Eye (tissue), 1 donor: ENCODE measurements at regions not wholly inside any gene's neighbourhood (a gene's known extent, or its start where the extent isn't known, plus 50 kb on each side); places are given as distances from the start of the nearest gene placed in this dataset.
"Not testable (repeated sequence)": the region's sequence is repeated elsewhere in the genome, so short reads cannot be mapped to it uniquely, and the experiment has no call there.

Experiments
- DNase-seq: peaks from one replicate; pipeline ENCODE4 v3.0.0-alpha.2; 2015

DNA sequence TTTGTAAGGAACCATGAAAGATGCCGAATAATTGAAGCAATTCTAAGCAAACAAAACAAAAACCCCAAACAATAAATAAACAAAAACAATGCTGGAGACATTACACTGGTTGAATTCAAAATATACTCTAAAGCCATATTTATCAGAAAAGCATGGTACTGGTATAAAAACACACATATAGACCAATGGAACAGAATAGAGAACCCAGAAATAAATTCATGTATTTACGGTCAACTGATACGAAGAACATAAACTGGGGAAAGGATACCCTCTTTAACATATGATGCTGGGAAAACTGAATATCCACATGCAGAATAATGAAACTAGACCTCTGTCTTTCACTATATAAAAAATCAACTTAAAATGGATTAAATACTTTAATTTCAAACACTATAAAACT lies 214.3 kb upstream of the PDZRN3 start:
- no peak for DNase-seq

DNA sequence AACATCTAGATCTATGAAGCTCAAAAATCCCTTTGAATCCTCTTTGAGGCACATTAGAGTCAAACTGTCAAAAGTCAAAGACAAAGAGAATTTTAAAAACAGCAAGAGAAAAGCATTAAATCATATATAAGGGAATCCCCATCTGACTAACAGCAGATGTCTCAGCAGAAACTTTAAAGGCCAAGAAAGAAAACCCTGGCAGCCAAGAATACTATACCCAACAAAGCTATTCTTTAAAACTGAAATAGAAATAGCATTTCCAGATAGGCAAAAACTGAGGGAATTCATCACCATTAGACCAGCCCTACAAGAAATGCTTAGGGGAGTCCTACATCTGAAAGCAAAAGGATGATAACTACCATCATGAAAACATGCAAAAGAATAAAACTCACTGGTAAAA lies 211.2 kb upstream of the PDZRN3 start:
- no peak for DNase-seq

DNA sequence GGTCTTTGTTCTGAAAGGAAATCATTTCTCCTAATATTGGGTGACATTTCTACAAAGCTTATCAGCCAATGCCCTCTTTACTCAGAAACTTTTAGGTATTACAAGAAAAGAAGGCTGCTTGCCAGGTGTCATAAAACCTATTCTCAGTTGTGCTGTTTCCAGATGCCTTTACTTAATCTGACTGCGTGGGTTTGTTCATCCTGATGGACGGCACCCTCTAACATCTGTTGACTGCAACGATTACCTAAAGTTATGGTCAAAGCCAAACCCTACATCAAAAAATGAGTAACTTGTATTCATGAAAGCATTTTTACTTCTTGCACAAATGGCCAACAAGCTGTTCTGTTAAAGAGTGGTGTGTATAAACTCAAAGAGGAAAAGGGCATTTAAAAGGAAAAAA lies 207.7 kb upstream of the PDZRN3 start:
- no peak for DNase-seq

DNA sequence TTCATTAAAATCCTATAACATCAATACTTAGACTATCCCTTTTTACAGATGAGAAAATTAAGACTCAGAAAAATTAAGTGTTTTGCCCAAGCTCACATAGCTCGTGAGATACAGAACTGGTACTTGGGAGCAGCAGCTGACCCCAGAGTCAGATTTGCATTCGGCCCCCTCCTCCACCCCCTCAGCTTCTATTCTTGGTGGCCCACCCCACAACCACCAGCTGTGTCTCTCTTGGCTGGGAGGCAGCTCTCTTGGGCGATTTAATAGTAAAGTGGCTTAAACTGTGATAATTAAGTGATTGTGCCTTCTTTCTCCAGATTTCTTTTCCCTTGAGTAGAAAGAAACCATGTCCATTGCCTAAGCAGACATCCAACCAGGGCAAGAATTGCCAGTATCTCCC lies 203.6 kb upstream of the PDZRN3 start:
- DNase-seq = no peak

DNA sequence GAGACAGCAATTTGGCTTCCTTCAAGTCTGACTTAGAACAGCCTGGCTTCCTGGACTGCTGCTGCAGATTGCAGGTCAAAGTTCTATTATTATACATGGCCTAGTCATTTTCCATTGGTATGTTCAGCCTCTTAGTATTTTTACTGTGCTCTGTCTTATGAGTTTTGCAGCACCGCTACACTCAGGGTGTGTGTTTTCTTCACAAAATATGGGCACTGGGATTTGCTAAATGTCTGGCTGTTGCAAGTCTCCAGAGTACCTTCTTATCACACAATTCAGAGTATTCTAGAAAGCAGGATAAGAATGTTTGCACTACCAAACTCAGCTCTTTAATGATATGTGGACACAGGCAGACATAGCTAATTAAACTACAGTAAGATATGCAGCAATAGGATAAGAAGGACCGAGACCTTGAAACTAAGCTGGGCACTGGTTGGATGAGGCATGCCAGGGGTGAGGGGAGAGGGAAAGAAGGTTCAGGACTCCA lies 203.0 kb upstream of the PDZRN3 start:
- no peak for DNase-seq

DNA sequence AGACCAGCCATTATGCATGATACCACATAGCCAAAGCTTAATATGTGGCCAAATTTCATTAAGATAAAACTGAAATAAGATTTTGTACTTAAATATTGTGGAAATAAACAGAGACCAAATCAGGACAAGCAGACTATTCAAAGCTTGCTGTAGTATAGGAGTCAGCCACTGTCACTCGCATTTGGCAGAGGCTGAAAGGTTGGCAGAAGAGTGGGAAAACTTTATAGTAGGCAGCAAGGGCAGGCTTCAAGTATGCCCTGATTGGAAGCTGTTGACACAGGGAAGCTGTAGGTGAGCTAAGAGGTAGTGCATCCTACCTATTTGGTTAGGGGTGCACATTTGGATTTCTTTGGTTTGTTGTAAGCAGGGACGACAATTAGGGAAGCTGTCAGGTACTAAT lies 202.5 kb upstream of the PDZRN3 start:
- DNase-seq = no peak

DNA sequence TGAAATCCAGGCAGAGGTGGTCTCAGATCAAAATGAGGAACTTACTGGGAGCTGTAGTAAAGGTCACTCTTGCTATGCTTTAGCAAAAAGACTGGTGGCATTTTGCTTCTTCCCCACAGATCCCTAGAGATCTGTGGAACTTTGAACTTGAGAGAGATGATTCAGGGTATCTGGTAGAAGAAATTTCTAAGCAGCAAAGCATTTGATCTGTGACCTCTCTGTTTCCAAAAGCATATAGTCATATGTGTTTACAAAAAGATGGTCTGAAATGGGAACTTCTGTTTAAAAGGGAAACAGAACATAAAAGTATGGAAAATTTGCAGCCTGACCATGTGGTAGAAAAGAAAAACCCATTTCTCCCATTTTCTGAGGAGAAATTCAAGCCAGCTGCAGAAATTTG lies 196.2 kb upstream of the PDZRN3 start:
- DNase-seq = not testable (repeated sequence)

DNA sequence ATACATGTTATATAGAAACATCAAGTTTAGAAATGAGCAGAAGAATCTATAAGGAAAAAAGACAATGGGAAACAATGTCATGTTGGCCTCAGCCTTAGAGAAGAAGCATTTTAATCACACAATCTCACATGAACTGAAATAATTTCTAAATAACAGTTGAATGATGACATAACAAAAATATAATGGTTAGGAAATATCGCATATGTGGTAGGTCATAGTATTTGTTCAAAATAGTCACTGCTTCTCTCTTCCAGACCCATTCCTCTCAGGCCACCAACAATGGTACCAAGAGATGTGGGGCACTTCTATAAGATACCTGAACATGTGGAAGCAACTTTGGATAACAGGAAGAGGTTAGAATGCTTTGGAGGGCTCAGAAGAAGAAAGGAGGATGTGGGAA lies 195.7 kb upstream of the PDZRN3 start:
- no peak for DNase-seq

DNA sequence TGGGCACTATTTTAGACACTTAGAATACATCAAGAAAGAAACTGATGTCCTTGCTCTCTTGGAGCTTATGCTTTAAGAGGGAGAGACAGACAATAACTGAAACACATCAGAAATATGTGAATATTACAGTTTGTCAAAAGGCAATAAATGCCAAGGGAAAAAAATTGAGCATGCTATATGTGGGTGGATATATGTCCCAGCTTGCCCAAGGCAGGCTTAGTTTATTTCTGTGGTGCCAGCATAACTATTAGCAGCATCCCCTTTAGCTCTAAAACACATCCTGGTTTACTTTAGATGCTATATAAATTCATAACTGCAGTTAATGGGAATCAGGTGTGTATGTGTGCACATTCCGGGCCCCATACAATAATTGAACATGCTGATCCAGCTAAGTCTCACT lies 191.2 kb upstream of the PDZRN3 start:
- DNase-seq = no peak

DNA sequence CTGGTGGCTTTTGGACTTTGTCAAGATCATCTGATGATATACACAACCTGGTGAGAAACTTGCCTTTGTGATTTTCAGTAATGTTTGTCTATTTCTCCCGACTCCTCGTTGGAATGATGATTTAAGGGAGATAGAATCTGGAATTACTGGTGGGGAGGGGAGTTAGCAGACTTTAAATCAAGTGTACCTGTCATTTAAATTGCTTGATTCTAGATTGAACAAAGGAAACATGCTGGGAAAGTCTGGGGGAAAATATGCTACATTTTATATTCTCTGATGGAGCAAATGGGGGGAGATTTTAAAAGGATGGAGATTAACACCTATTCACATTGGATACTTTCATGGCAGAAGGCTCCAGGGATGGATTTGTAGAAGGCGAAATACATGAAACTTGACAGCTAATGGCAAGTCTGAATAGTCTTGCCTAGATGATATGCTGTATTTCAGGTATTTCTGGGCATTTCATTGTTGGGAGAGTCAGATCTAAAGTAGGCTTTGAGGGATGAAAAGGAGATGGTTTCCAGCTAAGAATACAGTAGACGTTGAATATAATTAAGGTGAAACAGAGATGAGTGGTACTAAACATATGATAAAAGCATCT lies 189.1 kb upstream of the PDZRN3 start:
- DNase-seq = no peak

DNA sequence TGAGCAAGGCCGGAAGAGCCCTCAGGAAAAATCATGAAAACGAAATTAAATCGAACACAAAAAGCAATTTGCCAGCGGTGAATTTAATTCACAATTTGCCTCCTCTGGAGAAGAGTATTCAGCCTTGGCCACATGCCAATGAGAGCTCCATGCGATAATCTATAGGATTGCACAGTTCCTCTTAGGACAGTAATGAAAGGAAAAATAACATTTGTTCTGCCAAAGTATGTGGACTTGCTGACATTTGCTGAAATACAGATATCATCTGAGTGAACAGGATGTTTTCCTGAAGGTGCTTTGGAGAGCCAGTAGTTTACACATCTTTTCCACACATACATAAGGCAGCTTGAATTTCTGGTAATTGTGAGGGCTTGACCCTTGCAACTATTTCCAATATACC lies 188.6 kb upstream of the PDZRN3 start:
- DNase-seq = peak; percentile 60

DNA sequence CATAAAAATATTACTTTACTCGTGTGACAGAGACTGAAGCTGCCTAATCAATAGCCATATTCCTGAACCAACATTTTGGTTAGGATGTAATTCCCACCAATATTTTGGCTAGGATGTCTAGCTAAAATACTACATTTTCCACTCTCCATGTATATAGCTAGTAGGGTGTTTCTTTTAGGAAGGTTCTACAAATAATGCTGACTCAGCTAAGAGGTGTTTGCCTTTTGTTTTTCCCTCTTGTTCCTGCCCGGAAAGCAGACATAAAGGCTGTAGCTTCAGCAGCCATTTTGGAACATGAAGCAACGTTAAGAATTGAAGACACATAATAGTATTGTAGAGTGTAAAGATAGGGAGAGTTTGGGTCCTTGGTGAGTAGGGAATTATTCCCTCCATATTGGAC lies 187.3 kb upstream of the PDZRN3 start:
- DNase-seq = no peak

DNA sequence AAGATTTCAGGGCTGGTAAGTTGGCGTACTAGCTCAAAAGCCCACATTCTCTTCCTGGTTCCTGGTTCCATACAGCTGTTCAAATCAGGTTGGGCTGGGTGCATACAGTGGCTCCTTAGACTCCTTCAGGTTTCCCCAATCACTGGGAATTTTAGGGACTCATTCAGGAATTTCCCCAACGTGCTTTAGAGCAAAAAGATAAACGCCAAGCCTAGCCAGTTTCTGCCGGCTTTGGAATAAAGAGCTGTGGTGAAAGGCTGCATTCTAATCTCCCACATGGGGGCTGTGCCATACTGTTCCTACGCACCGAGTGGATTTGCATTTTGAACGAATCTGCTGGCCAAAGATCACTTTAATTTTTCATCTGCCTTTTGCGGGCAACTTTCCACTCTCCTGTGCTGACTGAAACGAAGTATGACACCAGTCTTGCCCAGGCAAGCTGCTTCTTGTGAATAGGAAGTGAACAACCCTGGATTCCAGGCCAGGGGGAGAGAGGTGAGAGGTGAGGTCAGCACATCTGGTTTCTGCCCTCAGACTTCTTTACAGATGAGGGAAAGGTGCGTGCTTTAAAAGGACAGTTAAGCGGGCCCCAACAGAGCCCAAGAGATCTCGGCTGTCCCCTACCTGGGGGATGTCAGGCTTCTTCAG lies 184.2 kb upstream of the PDZRN3 start:
- DNase-seq = no peak

DNA sequence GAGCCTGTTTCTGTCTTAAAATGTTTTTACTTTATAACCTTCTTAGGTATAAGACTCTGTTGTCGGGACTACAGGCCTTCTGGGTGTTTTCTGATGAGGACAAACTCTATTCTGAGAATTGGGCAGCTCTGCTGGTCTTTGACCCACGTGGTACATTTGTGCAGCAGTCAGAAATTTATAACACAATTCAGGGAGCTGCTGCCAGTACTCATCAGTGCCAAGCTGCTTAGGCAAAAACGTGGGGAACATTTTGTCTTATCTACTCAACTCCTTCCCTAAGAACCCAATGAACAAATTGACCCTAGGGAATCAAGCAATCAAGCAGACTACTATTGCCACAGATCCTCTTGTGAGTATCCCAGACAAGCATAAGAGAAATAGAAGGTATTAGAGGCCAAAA lies 180.7 kb upstream of the PDZRN3 start:
- DNase-seq = no peak

DNA sequence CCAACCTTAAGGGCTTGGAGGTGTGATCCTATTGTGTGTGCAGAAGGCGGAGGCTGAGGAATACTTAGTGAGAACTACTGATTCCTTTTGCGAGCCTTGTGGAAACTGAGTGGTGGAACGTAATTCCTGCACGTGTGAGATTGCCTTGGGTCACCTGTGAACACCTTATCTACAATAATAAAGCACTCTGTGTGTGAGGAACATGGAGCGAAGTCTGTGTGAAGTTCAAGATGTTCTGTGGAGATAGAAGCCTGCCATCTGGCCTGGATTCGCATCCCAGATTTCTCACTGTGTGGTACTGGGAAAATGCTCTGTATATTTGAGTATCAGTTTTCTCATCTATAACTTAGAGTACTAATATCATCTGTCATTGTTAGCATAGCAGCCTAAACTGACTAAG lies 179.5 kb upstream of the PDZRN3 start:
- DNase-seq = no peak

DNA sequence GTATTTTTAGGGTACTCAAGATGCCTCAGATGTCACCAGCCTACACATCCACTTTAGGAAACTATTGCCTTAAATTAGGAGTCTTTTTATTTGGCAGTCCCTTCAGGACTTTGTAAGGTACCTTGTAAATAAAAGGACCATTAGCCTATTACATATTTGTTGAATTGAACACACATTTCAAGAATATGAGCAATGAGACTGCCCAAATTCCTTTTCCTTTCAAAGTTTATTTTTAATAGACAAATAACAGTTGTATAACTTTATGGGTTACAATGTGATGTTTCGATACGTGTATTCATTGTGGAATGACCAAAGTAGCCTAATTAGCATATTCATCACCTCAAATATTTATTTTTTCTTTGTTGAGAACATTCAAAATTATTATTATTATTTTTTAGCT lies 176.7 kb upstream of the PDZRN3 start:
- no peak for DNase-seq

DNA sequence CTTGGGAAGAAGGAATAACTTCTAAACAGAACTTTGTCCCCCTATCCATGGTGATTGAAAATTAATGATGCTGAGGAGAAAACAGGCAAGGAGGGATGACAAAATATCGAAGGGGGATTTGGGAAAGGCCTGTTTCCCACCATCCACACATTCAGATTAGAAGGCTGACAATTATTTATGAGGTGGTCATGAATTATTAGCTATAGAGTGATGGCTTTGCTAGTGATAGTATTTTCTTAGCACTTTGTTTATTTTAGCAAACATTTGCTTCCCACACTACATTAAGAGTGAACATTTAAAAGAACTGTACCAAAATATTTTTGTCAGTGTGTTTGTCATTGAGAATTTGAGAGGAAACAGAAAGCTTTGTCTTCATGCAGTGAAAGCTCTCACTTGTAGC lies 172.6 kb upstream of the PDZRN3 start:
- no peak for DNase-seq

DNA sequence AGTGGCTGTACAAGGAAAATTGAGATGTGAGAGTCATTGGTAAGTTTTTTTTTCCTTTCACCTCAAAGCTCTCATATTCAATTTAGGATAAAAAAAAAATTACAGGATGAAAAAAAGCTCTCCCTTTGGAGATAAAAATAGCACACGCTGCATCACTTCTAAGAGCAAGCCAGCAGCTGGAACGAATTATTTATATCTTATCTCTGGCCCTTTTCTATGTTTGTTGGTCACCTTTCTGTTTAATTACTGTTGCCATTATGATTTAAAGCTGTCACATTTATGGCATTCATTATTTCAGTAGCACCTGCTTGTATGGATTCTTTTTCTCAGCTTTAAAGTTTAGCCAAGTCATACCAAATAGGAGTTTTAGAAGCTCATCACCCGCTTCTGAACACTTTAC lies 171.6 kb upstream of the PDZRN3 start:
- DNase-seq = no peak

DNA sequence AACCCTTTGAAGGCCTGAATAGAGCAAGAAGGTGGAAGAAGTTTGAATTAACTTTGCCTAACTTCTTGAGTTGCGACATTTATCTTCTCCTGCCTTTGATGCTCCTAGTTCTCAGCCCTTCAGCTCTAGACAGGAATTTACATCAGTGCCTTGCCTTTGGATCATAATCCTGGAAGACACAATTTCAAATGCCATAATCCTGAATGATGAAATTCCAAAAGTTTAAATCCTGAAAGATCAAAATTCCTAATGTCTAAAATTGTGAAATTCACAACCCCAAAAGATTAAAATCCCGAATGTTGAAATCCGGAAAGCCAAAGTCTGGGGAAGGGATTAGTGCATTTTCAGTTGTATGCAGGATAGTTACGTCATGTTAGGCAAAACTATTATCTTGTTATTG lies 166.6 kb upstream of the PDZRN3 start:
- DNase-seq = no peak

DNA sequence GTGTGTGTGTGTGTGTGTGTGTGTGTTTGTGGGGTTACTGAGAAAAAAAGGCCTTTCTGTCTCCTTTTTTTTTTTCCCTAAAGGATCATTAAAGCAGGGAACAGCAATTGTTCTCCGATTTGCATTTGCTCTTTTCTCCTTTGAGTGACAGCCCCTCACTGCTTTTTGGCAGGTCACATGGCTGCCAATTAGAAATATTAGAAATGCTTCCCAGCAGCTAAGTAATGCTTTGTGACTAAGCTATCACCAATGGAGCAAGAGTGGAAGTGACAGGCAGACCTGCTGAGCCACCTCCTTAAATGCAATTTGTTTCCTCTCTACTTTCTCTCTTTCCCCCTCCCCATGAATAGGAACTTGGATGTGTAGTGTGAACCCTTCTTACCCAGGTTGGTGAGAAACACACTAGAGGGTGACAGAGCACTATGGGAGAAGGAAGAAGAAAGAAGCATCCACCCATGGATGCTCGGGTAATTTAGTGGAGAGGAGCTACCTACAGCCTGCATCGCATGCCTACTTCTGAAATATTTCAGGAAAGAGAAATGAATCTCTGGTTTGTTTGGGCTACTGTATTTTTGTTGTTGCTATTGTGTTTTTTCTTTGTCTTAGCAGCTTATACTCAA lies 165.2 kb upstream of the PDZRN3 start:
- peak; percentile 88 for DNase-seq

DNA sequence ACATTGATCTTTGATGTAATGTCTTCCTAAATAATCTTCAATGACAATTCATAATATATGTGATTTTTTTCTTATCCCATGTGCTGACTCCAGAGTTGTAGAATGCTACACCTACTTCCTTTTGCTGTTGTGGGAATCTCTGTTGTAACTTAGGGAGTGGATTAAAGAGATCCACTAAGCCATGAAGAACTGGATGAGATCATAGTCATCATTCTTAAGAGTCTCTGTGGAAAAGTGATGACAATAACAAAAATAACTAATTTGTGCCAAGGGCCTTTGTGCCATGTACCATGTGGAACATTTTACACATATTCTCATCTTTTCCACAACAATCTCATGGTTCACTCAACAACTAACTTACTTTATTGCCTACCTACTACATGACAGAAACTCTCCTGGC lies 162.9 kb upstream of the PDZRN3 start:
- no peak for DNase-seq

DNA sequence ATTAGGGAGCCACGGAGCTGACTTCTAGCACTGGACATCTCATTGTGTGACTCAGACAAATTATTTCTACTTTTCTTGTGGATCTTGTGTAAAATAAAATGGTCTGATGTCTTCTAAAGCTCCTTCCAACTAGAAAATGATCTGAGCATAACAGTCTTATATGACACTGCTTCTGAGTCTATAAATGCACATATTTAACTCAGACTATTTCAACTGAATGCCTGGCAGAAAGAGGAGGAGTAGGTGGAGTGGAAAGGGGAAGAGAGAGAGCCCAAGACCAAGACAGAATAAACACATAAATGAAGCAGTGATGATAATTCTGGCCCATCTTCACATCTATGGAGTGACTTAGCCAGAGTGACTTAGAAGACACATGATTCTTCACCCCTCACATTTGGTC lies 162.3 kb upstream of the PDZRN3 start:
- no peak for DNase-seq

DNA sequence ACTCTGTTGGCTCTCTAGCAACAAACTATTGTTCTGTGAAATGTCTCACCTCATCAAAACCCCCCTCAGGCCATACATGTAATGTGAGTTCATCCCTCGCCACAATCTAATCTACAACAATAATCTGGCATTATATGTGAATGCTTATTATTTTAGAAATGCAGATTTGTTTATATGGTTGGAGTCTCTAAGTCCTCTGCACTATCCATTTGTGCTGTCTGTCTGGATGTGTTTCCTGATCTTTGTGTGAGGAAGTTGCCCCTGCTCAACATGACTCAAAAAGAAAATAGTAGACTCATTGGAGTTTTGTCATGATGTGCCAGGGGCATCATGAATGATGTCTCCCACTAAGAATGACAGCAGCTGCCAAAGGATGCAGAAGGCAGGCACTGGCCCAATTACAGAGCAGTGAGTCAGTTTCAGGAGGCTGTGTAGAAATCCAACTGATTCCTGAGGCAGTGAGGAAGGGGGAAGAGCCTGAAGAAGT lies 161.6 kb upstream of the PDZRN3 start:
- DNase-seq = peak; percentile 50

DNA sequence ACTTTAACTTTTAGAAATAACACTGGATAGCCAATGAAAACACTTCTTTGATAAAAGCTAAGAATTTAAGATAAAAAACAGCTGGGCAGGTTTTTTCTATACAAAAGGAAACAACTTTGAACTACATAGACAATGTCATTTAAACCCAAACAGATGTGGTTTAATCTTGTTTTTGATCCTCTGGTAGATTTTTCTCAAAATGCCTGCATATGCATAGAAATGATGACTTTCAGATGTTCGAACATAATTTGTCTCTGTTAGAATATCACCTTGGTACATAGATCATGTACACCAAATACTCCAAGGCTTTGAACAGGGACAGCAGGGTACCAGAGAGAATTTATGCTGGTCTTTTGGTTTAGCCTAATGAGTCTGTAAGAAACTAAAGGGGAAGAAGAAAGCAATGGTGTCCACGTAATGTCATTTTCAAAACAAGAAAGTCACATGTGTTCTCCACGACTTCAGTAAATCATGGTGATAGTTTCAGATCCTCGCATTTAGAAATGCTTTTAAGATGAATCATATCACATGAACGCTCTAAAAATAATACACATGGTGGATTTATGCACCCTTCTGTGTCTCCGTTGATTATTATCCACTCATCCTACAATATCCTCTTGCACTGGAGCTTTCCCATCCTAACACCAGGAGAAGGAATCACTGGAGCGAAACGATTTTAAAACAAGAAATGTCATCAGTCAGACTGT lies 160.1 kb upstream of the PDZRN3 start:
- DNase-seq = peak; percentile 52
